ENCODE measurements at regions not wholly inside any gene's neighbourhood (a gene's known extent, or its start where the extent isn't known, plus 50 kb on each side); places are given as distances from the start of the nearest gene placed in this dataset.
"Not testable (repeated sequence)": the region's sequence is repeated elsewhere in the genome, so short reads cannot be mapped to it uniquely, and the experiment has no call there.

DNA sequence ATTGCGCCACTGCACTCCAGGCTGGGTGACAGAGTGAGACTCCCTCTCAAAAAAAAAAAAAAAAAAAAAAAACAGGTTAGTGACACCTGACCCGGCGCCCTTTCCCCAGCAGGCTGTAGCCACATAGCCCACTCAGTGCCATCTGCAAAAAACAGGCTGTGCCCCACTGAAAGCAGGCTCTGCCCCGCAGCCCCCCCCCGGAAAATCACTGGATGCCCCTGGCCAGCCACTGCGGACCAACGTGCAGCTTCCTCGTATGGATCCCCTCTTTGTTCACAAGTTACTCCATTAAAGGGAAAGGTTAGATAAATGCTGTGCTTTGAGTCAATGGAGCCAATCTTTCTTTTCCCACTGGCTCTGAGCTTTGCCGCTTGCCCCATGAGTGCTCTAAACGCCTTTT lies 660.3 kb downstream of the TBC1D22A start:
- intact Hi-C loops (cut with DNase I) = no loop called here
- DNase-seq (ENCODE audit: missing footprints) = no peak
- ATAC-seq = no peak

DNA sequence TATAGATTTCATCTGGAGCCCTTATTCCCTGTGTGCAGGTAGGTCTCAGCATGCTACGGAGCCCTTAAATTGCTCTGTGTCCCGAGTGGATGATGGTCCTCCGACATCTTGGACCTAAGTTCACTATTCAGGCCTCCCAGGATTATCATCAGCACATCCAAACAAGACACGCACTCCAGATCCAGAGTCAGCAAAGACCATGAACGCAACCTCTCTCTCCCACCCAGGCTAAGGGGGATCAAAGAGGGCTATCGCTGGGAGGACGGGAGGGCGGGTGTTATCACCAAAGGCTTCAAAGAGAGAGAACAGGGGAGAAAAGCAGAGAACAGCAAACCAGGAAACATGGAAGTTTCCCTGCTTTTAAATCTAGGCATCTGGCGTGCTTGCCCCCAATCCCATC lies 659.4 kb downstream of the TBC1D22A start:
- intact Hi-C loops (cut with DNase I) = no loop called here
- no peak for ATAC-seq
- no peak for DNase-seq (ENCODE audit: missing footprints)

DNA sequence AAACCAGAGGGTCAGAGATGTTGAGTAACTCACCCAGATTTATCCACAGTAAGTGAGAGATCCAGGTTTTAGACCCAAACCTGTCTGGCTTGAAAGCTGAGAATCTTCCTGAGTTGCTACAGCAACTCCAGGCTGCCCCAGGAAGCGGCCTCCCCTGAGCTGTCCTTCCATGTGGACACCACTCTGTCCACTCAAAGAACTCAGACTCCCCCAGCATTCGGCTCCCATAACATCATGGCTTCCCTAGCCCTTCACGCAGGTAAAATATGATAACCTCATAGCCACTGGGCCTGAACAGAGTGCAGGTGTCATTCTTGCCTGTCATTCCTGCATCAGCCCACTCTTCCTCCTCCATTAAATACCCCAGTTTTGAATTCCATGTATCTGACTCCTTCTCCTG lies 657.8 kb downstream of the TBC1D22A start:
- intact Hi-C loops (cut with DNase I) = no loop called here
- ATAC-seq = no peak

DNA sequence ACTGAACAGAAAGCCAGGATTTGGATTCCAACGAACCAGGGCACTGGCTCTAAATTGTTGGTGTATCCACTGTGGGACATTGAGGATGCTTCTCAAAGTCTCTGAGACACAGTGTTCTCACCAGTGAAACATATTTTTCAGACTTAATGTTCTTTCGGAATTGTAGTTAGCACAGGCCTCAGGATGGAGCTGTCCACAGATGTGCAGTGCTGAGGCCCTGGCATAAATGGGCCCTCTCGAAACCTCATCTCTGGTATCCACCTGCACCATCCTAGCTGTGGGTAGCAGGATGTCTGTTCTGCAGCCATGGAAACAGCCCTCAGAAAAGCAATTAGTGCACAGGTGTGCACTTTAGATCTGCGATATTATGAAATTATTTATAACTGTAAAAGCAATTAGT lies 656.8 kb downstream of the TBC1D22A start:
- DNase-seq (ENCODE audit: missing footprints) (no peak), ATAC-seq (no peak)
- intact Hi-C loops (cut with DNase I) = no loop called here

More for the DNA sequence above, 657.8 kb downstream of the TBC1D22A start:
- no peak for DNase-seq (ENCODE audit: missing footprints)

DNA sequence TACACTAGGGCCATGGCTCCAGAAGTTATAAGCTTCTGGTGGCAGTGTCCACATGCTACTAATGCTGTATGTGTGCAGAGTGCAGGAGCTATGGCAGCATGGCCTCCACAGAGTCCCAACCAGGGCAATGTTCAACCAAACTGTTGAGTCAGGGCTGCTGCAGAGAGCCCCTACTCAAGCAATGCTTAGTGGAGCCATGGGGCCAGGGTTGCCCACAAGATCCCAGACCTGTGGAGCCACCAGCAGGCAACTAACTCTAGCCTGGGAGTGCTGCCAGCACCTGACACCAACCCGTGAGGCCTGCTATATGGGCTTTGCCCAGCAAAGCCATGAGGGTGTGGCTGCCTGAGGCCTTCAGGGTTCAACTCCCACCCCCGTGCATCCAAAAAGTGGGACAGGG lies 655.2 kb downstream of the TBC1D22A start:
- intact Hi-C loops (cut with DNase I) = no loop called here
- no peak for DNase-seq (ENCODE audit: missing footprints)
- no peak for ATAC-seq

DNA sequence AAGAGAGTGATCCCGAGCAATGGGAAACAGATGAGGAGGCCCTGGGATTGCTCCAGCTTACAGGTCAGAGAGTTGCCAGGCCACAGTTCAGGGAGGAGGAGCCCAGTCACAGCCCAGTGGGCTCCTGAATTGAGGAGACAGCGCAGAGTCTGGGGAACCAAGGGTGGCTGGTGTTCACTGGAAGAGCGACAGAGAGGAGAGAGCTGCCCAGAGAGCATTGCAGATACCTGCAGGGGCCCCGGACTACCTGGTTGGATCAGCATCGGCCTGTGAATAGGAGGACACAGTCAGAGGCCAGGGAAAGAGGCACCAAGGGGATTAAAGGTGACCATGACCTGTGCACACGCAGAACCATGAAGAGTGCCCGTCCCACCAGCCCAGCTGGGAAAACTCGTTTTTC lies 648.6 kb downstream of the TBC1D22A start:
- no peak for DNase-seq (ENCODE audit: missing footprints)
- no peak for ATAC-seq
- intact Hi-C loops (cut with DNase I) = no loop called here

DNA sequence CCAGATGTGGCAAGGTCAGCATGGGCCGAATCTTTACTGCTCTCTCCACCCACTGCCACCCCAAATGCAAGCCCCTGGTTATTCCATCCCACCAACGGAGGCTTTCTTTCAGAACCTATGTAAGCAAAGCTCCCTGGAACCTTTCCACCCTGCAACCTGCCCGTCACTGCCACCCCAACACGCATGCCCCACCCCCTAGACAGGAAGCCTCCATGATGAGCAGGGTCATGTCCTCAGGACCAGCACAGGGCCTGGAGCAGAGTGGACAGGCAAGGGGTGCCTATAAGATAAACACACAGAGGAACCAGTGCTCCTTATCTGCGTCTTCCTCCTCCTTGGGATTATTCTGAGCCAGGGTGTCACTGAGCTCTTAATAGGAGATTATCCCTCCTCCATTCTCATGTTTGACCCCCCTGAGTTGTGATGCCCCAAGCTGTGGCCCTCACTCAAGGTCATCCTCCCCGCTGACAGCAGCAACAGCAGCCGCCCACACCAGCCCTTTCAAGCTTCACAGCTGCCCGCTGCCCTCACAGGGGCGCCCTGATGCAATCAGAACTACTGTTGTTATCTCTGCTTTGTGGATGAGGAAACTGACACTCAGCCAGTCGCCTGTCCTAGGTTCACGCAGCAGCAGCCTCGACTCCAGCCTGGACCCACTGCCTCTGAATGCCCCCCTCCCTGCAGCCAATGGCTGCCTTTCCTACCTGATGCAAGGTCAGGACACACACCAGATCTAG lies 647.3 kb downstream of the TBC1D22A start:
- no peak for DNase-seq (ENCODE audit: missing footprints)
- no peak for ATAC-seq
- intact Hi-C loops (cut with DNase I) = no loop called here

DNA sequence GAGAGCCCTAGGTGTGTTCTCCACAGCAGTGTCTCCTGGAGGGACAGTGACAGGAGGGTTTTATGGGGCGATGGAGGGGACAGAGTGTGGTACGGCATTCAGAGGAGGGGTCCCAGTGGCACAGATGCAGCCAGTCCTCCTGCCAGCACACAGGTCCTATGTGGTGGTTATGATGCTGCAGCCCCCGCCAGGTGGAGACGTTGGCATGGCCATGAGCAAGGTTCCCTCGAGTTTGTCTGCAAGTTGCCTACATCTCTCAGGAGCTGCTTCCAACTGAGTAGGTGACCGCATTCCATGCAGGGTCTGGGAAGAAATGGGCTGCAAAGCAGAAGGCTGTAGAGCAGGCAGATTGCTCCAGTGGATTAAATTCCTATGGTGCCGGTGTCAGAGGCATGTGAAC lies 646.0 kb downstream of the TBC1D22A start:
- no peak for DNase-seq (ENCODE audit: missing footprints)
- intact Hi-C loops (cut with DNase I) = no loop called here

DNA sequence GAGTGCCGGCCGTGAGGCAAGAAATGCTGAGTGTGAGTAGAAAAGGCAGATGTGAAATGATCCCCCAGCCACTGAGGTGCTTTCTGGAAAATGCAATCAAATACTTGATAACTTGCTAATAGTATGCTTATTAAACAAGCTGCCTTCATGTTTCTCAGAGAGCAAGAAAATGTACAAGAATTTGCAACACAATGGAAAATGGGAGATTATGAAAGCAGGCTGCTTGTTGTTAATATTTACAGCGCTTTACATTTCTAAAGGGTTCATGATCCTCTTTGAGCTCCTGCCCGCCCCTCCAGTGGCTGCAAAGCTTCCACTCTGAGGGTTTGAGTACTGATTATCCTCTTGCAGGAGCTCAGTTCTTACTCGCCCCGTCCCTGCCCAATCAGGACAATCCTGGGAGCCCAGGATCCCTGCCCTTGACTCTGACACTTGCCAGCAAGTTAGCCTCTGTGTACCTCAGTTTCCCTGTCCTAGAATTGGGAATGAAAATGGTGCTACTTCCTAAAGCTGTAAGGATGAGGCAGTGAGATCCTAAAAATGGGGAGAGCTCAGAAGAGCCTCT lies 645.1 kb downstream of the TBC1D22A start:
- DNase-seq (ENCODE audit: missing footprints) = no peak
- no peak for ATAC-seq
- intact Hi-C loops (cut with DNase I) = no loop called here

More for the DNA sequence above, 646.0 kb downstream of the TBC1D22A start:
- no peak for ATAC-seq

DNA sequence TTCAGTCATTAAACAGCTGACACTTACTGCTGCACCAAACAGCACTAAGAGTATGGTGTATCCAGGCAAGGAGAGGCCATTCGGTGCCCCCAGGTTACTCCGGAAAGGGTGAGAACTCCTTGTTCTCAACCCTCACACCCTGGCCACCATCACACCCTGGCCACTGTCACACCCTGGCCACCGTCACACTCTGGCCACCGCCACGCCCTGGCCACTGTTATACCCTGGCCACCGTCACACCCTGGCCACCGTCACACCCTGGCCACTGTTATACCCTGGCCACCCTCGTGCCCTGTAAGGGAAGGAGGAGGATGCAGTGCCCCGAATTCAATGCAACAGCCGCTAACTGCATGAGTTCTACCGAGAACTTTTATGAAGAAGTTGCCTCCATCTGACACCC lies 644.4 kb downstream of the TBC1D22A start:
- no peak for DNase-seq (ENCODE audit: missing footprints)

DNA sequence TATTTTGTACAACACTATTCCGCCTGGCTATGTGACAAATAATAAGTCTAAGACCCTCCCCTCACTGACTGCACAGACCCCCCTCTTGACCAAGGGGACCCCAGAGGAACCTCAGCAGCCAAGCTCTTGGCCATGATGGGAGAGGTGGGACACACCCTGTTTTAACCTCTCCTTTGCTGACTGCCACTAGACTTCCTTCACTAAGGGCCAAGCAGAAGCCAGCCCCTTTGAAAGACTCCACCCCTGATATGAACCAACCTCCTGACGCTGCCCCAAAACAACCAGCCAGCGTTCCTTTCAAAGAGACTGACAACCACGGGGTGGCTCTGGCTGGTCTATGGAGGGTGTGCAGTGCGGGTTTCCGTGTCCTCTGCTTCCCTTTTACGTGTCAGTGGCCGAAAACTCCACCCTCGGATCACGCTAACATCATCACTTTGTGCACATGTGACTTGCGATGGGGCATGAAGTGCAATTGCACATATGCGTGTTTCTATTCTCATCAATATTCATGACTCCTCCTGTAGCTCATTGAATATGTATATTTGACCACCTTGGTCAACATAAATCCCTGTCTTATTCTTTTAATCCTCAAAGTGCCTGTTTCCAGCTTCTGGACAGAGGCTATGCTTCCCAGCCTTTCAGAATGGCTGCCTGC lies 643.9 kb downstream of the TBC1D22A start:
- DNase-seq (ENCODE audit: missing footprints) (no peak), ATAC-seq (no peak)
- intact Hi-C loops (cut with DNase I) = no loop called here

More for the DNA sequence above, 644.4 kb downstream of the TBC1D22A start:
- intact Hi-C loops (cut with DNase I) = no loop called here
- no peak for ATAC-seq

DNA sequence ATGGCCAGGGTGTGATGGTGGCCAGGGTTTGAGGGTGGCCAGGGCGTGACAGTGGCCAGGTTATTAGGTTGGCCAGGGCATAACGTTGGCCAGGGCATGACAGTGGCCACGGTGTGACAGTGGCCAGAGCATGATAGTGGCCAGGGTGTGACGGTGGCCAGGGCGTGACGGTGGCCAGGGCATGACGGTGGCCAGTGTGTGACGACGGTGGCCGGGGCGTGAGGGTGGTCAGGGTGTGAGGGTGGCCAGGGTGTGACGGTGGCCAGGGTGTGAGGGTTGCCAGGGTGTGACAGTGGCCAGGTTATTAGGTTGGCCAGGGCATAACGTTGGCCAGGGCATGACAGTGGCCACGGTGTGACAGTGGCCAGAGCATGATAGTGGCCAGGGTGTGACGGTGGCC lies 642.8 kb downstream of the TBC1D22A start:
- intact Hi-C loops (cut with DNase I); ATAC-seq; DNase-seq (ENCODE audit: missing footprints): not testable (repeated sequence)

DNA sequence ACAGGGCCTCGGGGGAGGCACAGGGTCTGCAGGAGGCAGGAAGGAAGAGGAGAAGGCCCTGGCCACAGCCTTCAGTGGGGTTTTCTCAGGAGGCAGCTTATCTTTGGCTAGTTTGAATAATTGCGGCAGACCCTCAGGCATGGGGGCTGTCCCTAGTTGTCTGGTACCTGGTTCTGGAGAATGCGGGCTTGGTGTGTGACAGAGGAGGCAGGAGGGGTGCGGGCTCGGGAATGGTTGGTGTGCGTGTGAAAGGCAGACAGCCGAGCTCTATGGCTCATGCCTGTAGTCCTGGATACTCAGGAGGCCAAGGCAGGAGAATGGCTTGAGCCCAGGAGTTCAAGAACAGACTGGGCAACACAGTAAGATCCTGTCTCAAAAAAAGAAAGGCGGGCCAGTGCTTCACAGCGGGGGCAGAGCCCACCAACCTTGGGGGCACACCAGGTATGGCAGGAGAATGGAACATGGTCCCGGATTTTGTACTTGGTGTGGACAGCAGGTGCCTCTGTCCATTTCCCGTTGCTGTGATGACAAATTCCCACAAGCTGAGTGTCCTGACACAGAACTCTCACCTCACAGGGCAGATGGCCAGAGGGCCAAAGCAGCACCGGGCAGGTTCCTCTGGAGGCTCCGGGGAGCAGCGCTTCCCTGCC lies 640.6 kb downstream of the TBC1D22A start:
- intact Hi-C loops (cut with DNase I) = no loop called here
- no peak for DNase-seq (ENCODE audit: missing footprints)
- no peak for ATAC-seq

DNA sequence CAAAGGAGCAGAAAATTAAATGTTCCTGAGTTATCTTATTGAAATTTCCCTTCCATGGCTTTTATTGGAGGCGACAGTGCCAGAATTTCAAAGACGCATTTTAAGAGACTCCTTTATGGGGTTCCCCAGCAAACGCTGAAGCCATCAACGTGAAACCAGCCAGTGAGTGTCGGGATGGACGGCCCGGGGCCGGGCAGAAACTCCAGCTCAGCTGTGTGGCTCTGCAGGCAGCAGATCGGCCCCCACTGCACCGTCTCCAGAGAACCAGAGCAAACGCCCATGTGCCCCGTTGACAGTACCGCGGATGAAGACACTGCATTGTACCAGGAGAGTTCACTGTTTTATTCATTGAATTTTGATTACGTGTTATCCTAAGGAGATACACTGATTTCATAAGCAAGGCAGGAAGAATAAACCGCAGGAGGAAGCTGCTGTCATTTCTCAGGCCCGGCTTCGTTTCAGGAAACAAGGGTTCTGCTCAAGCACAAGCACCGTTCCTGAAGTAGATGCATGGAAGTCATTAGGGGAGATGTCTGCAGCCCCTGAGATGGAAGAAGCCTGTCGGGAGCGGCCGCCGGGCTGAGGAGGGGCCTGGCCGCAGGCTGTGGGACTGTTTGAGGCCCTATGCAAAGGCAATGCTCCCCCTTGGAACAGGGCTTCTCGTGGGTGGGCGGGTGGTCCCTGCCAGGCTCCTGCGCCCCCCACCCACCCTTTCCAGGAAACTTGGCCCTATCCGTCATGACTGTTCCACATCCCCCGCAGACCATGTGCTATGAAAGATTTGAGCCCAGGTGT lies 639.7 kb downstream of the TBC1D22A start:
- ATAC-seq (no peak), DNase-seq (ENCODE audit: missing footprints) (no peak)
- intact Hi-C loops (cut with DNase I) = no loop called here

DNA sequence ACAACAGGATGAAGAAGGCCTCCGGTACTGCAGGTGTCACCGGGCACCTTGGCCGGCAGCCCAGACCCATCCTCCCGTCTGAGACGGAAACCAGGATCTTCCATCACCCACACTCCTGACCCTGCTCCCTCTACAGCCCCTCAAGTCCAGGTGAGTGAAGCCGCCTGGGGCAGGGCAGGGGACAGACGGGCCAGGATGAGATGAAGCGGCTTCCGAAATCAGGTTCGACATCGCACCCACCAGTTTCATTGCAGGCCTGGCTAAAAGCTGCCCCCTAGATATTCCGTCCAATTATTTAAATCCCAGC lies 639.1 kb downstream of the TBC1D22A start:
- ATAC-seq = no peak
- intact Hi-C loops (cut with DNase I) = no loop called here
- no peak for DNase-seq (ENCODE audit: missing footprints)

DNA sequence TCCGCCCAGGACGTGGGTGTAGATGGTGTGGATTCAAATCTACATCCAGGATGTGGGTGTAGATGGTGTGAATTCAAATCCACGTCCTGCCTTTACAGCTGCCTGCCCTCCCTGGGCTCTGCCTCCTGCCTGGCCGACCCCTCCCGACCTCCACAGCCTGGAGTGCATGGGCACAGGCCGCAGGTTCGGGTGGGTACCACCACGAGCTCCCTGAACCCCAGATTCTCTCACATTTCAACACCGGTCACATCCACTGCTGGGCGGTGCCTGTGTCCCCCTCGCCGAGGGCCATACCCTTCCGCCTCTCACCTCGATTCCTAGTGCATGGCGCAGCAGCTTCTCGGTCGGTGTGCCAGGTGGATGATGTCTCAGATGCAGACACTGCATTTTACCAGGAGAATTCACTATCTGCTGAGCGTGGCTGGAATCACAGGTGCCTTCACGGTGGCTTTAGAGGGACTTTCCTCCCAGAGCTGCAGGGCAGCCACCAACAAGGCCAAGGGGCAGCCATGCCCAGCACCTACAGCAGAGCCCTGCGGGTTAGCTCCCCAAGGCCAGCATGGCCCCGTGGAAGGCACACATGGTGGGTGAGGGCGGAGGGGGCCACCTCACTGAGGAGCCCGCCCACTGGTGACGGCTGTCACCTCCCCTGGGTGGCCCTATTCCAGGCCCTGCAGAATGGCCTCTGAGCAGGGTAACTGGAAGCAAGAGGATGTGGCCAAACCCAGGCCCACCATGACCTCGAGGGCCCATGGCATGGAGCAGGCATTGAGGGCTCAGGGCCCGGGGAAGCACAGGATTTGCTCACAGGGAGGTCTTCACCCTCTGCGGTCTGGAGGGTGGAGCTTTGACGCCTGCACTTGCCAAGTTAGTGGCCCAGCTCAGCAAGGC lies 638.5 kb downstream of the TBC1D22A start:
- intact Hi-C loops (cut with DNase I) = no loop called here
- ATAC-seq = no peak
- DNase-seq (ENCODE audit: missing footprints) = no peak

DNA sequence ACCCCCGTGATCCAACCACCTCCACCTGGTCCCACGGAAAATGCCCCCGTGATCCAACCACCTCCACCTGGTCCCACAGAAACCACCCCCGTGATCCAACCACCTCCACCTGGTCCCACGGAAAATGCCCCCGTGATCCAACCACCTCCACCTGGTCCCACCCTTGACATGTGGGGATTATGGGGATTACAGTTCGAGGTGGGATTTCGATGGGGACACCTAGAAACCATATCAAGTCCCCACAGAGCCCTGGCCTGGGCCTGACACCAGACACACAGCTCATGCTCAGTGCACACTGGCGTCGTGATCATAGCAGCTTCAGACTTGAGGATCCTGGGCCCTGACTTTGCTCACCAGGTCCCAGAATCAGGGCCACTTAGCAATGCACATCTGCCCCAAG lies 637.7 kb downstream of the TBC1D22A start:
- intact Hi-C loops (cut with DNase I); DNase-seq (ENCODE audit: missing footprints); ATAC-seq: not testable (repeated sequence)

Data from Right ventricle myocardium inferior (tissue), 1 donor.